ENCODE measurements at regions not wholly inside any gene's neighbourhood (a gene's known extent, or its start where the extent isn't known, plus 50 kb on each side); places are given as distances from the start of the nearest gene placed in this dataset.

GRCh38 chrX:2610246-2611170, 80.6 kb upstream of the CD99 start:
- DNase-seq (ENCODE audit: low read depth): no peak
- no peak for TF ChIP-seq CTCF (conservative IDR thresholded peaks at IDR 0.05; ENCODE audit: low read depth, low read length)
- H3K4me3 ChIP-seq (ENCODE audit: low read depth, low read length): peak overlapping the region; percentile 91

- peak overlapping the region; percentile 91 for H3K4me3 ChIP-seq (ENCODE audit: low read depth, low read length)
- TF ChIP-seq CTCF (conservative IDR thresholded peaks at IDR 0.05; ENCODE audit: low read depth, low read length): no peak
- DNase-seq (ENCODE audit: low read depth): no peak
Observed at GRCh38 chrX:2609431-2610238, 81.5 kb upstream of the CD99 start.

- no peak for DNase-seq (ENCODE audit: low read depth)
- peak overlapping the region; percentile 91 for H3K4me3 ChIP-seq (ENCODE audit: low read depth, low read length)
- TF ChIP-seq CTCF (conservative IDR thresholded peaks at IDR 0.05; ENCODE audit: low read depth, low read length): no peak
Observed at GRCh38 chrX:2608638-2609430, 82.3 kb upstream of the CD99 start.

GRCh38 chrX:2607113-2607512, 84.0 kb upstream of the CD99 start:
- TF ChIP-seq CTCF (conservative IDR thresholded peaks at IDR 0.05; ENCODE audit: low read depth, low read length): no peak
- DNase-seq (ENCODE audit: low read depth): no peak

GRCh38 chrX:2600564-2600963, 90.5 kb upstream of the CD99 start:
- TF ChIP-seq CTCF (conservative IDR thresholded peaks at IDR 0.05; ENCODE audit: low read depth, low read length): no peak
- DNase-seq (ENCODE audit: low read depth): no peak
- H3K4me3 ChIP-seq (ENCODE audit: low read depth, low read length): no peak overlapping the region

More at GRCh38 chrX:2607113-2607512, 84.0 kb upstream of the CD99 start:
- H3K4me3 ChIP-seq (ENCODE audit: low read depth, low read length): no peak overlapping the region

- H3K4me3 ChIP-seq (ENCODE audit: low read depth, low read length): no peak overlapping the region
- no peak for DNase-seq (ENCODE audit: low read depth)
Observed at GRCh38 chrX:2596555-2597255, 94.4 kb upstream of the CD99 start.

More at GRCh38 chrX:2596555-2597255, 94.4 kb upstream of the CD99 start:
- TF ChIP-seq CTCF (conservative IDR thresholded peaks at IDR 0.05; ENCODE audit: low read depth, low read length): no peak

Measured in epithelial cell of proximal tubule (primary cell).